ENCODE measurements at regions not wholly inside any gene's neighbourhood (a gene's known extent, or its start where the extent isn't known, plus 50 kb on each side); places are given as distances from the start of the nearest gene placed in this dataset.
"Not testable (repeated sequence)": the region's sequence is repeated elsewhere in the genome, so short reads cannot be mapped to it uniquely, and the experiment has no call there.

GRCh38 chr9:42434844-42435714 lies 251.6 kb downstream of the SPATA31A6 start:
- H3K9me3 ChIP-seq (ENCODE audit: control insufficient read depth, low read depth, low read length) = not testable (repeated sequence)

DNA sequence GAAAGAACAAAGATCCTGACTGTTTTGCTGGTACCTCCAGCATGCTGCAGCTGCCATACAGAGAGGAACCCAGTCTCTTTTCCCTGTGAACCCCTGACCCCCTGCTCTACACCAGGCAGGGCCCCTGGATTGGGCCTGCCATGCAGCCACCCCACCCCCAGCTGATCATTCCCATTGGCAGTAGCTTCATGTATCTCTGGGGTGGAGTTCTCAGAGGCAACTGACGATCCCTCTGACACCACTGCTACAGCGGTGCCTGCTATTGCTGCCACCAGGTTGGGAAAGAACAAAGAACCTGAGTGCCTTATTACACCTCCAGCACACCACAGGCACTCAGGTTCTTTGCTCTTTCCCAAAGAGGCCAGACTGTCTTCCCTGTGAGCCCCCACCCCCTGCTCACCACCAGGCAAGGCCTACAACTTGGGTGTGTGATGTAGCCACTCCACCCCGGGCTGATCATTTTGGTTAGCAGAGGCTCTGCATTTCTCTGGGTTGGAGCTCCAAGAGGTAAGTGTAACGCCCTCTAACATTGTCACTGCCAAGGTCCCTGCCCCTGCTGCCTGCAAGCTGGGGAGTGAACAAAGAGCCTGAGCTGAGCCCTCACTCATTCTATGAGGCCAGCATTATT lies 252.4 kb downstream of the SPATA31A6 start:
- H3K27ac ChIP-seq (ENCODE audit: low read length); H3K4me1 ChIP-seq (ENCODE audit: control insufficient read depth, insufficient read depth, low read length); DNase-seq; H3K36me3 ChIP-seq (ENCODE audit: control insufficient read depth, insufficient read depth, low read length); H3K27me3 ChIP-seq (ENCODE audit: control insufficient read depth, insufficient read depth, low read length); H3K9me3 ChIP-seq (ENCODE audit: control insufficient read depth, low read depth, low read length); H3K4me3 ChIP-seq (ENCODE audit: low read length): not testable (repeated sequence)
- no CpG with 5 or more reads among the region's 4 CpGs for WGBS (ENCODE audit: insufficient coverage, low lambda C conversion rate)

More at GRCh38 chr9:42434844-42435714, 251.6 kb downstream of the SPATA31A6 start:
- not testable (repeated sequence) for H3K4me1 ChIP-seq (ENCODE audit: control insufficient read depth, insufficient read depth, low read length); H3K36me3 ChIP-seq (ENCODE audit: control insufficient read depth, insufficient read depth, low read length); H3K27ac ChIP-seq (ENCODE audit: low read length); DNase-seq; H3K4me3 ChIP-seq (ENCODE audit: low read length); H3K27me3 ChIP-seq (ENCODE audit: control insufficient read depth, insufficient read depth, low read length)
- WGBS (ENCODE audit: insufficient coverage, low lambda C conversion rate) = no CpG with 5 or more reads among the region's 15 CpGs

DNA sequence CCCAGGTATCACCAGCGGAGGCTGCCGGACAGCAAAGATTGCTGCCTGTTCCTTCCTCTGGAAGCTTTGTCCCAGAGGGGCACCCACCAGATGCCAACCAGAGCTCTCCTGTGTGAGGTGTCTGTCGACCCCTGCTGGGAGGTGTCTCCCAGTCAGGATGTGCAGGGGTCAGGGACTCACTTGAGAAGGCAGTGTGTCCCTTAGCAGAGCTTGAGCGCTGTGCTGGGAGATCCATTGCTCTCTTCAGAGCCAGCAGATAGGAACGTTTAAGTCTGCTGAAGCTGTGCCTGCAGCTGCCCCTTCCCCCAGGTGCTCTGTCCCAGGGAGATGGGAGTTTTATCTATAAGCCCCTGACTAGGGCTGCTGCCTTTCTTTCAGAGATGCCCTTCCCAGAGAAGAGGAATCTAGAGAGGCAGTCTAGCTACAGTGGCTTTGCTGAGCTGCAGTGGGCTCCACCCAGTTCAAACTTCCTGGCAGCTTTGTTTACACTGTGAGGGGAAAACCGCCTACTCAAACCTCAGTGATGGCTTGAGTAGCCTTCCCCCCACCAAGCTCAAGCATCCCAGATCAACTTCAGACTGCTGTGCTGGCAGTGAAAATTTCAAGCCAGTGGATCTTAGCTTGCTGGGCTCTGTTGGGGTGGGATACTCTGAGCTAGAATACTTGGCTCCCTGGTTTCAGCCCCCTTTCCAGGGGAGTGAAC lies 253.7 kb downstream of the SPATA31A6 start:
- H3K4me1 ChIP-seq (ENCODE audit: control insufficient read depth, insufficient read depth, low read length); H3K27me3 ChIP-seq (ENCODE audit: control insufficient read depth, insufficient read depth, low read length); H3K27ac ChIP-seq (ENCODE audit: low read length); H3K36me3 ChIP-seq (ENCODE audit: control insufficient read depth, insufficient read depth, low read length); H3K4me3 ChIP-seq (ENCODE audit: low read length); DNase-seq; H3K9me3 ChIP-seq (ENCODE audit: control insufficient read depth, low read depth, low read length): not testable (repeated sequence)
- no CpG with 5 or more reads among the region's 6 CpGs for WGBS (ENCODE audit: insufficient coverage, low lambda C conversion rate)

DNA sequence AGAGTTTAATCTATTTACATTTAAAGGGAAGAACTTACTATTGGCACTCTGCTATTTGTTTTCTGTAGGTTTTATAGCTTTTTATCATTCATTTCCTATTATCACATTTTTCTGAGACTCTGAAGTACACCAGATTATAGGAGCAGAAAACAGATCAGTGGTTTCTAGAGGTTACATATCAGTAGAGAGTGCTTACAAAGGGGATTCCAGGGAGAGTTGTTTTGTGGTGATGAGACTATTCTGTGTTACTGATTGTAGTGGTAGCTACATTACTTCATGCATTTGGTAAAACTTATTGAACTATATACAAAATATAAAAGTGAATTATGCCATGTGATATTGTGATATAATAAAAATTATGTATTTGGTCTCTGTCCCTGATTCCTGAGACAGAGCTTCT lies 259.2 kb downstream of the SPATA31A6 start:
- H3K9me3 ChIP-seq (ENCODE audit: control insufficient read depth, low read depth, low read length); H3K4me3 ChIP-seq (ENCODE audit: low read length); H3K4me1 ChIP-seq (ENCODE audit: control insufficient read depth, insufficient read depth, low read length); H3K36me3 ChIP-seq (ENCODE audit: control insufficient read depth, insufficient read depth, low read length); H3K27ac ChIP-seq (ENCODE audit: low read length); DNase-seq; H3K27me3 ChIP-seq (ENCODE audit: control insufficient read depth, insufficient read depth, low read length): not testable (repeated sequence)

GRCh38 chr9:42443414-42443813 lies 260.0 kb downstream of the SPATA31A6 start:
- 86% methylated on average over 1 of the region's 2 CpGs for WGBS (ENCODE audit: insufficient coverage, low lambda C conversion rate)
- H3K4me3 ChIP-seq (ENCODE audit: low read length); H3K4me1 ChIP-seq (ENCODE audit: control insufficient read depth, insufficient read depth, low read length); H3K36me3 ChIP-seq (ENCODE audit: control insufficient read depth, insufficient read depth, low read length); H3K27me3 ChIP-seq (ENCODE audit: control insufficient read depth, insufficient read depth, low read length); H3K9me3 ChIP-seq (ENCODE audit: control insufficient read depth, low read depth, low read length); H3K27ac ChIP-seq (ENCODE audit: low read length); DNase-seq: not testable (repeated sequence)

GRCh38 chr9:42461436-42461835 lies 278.0 kb downstream of the SPATA31A6 start:
- H3K27me3 ChIP-seq (ENCODE audit: control insufficient read depth, insufficient read depth, low read length); H3K9me3 ChIP-seq (ENCODE audit: control insufficient read depth, low read depth, low read length); H3K4me1 ChIP-seq (ENCODE audit: control insufficient read depth, insufficient read depth, low read length); H3K4me3 ChIP-seq (ENCODE audit: low read length); H3K27ac ChIP-seq (ENCODE audit: low read length); H3K36me3 ChIP-seq (ENCODE audit: control insufficient read depth, insufficient read depth, low read length); DNase-seq: not testable (repeated sequence)
- WGBS (ENCODE audit: insufficient coverage, low lambda C conversion rate) = no CpG with 5 or more reads among the region's 2 CpGs

DNA sequence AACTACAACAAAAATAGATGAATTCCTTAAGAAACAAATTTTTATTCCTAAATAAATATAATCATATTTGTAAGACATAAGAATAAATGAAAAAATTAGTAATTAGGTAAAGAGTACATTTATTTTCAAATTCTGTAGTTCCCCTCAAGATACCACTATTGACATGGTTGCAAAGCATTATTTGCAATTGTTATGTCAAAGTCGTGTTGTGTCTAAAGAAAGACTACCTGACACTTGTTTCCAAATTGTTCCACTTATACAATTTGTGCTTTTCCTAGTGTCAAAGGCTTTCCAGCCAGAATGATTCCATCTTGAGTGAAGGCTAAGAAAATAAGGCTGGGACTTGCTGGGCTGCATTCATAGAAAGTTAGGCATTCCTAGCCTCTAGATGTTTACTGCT lies 278.4 kb downstream of the SPATA31A6 start:
- DNase-seq; H3K27me3 ChIP-seq (ENCODE audit: control insufficient read depth, insufficient read depth, low read length); H3K36me3 ChIP-seq (ENCODE audit: control insufficient read depth, insufficient read depth, low read length); H3K27ac ChIP-seq (ENCODE audit: low read length); H3K9me3 ChIP-seq (ENCODE audit: control insufficient read depth, low read depth, low read length); H3K4me3 ChIP-seq (ENCODE audit: low read length); H3K4me1 ChIP-seq (ENCODE audit: control insufficient read depth, insufficient read depth, low read length): not testable (repeated sequence)
- WGBS (ENCODE audit: insufficient coverage, low lambda C conversion rate) = no CpG with 5 or more reads among the region's 1 CpG

- not testable (repeated sequence) for H3K4me3 ChIP-seq (ENCODE audit: low read length); H3K27ac ChIP-seq (ENCODE audit: low read length); H3K4me1 ChIP-seq (ENCODE audit: control insufficient read depth, insufficient read depth, low read length); DNase-seq; H3K36me3 ChIP-seq (ENCODE audit: control insufficient read depth, insufficient read depth, low read length); H3K27me3 ChIP-seq (ENCODE audit: control insufficient read depth, insufficient read depth, low read length); H3K9me3 ChIP-seq (ENCODE audit: control insufficient read depth, low read depth, low read length)
- WGBS (ENCODE audit: insufficient coverage, low lambda C conversion rate) = no CpG with 5 or more reads among the region's 3 CpGs
Observed at GRCh38 chr9:42463981-42464380, 280.5 kb downstream of the SPATA31A6 start.

DNA sequence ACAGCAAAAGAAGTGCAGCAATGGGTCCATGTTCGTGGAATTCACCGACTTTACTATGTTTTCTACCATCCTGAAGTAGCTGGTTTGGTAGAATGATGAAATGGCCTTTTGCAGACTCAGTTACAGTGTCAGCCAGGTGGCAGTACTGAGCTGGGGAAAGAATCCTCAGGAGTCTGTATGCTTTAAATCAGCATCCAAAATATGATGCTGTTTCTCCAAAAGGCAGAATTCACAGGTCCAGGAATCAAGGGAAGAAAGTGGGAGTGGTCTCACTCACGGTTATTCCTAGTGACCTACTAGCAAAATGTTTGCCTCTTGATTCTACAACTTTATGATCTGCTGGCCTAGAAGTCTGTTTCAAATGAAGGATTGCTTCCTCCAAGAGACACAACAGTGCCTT lies 287.1 kb downstream of the SPATA31A6 start:
- DNase-seq; H3K27ac ChIP-seq (ENCODE audit: low read length); H3K4me1 ChIP-seq (ENCODE audit: control insufficient read depth, insufficient read depth, low read length); H3K36me3 ChIP-seq (ENCODE audit: control insufficient read depth, insufficient read depth, low read length); H3K9me3 ChIP-seq (ENCODE audit: control insufficient read depth, low read depth, low read length); H3K27me3 ChIP-seq (ENCODE audit: control insufficient read depth, insufficient read depth, low read length); H3K4me3 ChIP-seq (ENCODE audit: low read length): not testable (repeated sequence)
- no CpG with 5 or more reads among the region's 3 CpGs for WGBS (ENCODE audit: insufficient coverage, low lambda C conversion rate)

DNA sequence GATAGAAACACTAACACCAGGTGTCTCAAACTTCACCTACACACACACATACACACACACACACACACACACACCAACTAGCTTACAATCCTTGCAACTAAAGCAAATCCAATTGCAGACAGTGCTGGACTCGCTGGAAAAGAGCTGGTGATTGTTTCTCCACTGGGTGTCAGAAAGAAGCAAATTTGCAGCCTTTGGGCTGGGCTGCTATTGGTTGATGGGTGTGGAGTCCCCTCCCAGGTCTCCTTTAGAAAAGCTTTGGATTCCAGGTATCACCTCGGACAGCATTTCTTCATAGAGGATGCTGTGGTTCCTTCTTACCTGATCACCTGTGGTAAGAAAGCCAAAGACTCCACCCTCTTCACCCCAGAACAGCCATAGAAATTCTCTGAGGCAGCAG lies 307.5 kb downstream of the SPATA31A6 start:
- H3K36me3 ChIP-seq (ENCODE audit: control insufficient read depth, insufficient read depth, low read length); H3K4me3 ChIP-seq (ENCODE audit: low read length); H3K9me3 ChIP-seq (ENCODE audit: control insufficient read depth, low read depth, low read length); DNase-seq; H3K4me1 ChIP-seq (ENCODE audit: control insufficient read depth, insufficient read depth, low read length); H3K27me3 ChIP-seq (ENCODE audit: control insufficient read depth, insufficient read depth, low read length); H3K27ac ChIP-seq (ENCODE audit: low read length): not testable (repeated sequence)
- WGBS (ENCODE audit: insufficient coverage, low lambda C conversion rate) = no CpG with 5 or more reads among the region's 2 CpGs

Measured in large intestine (tissue), 3 donors.